ENCODE measurements at regions not wholly inside any gene's neighbourhood (a gene's known extent, or its start where the extent isn't known, plus 50 kb on each side); places are given as distances from the start of the nearest gene placed in this dataset.

GRCh38 chr11:104222464-104222863 is 58.5 kb upstream of the PDGFD start:
- TF ChIP-seq SPI1 (IDR thresholded peaks at IDR 0.05; ENCODE audit: low read depth, low read length) (no peak), POLR2AphosphoS5 (IDR thresholded peaks at IDR 0.05; ENCODE audit: low read depth, low read length) (no peak), POLR2A (IDR thresholded peaks at IDR 0.05; ENCODE audit: low read depth, low read length) (no peak), TAF1 (IDR thresholded peaks at IDR 0.05; ENCODE audit: low read depth, low read length) (no peak)

Data from GM12891 (cell line).